T-helper 17 cell (primary cell): ENCODE measurements at regions not wholly inside any gene's neighbourhood (a gene's known extent, or its start where the extent isn't known, plus 50 kb on each side); places are given as distances from the start of the nearest gene placed in this dataset.
"Not testable (repeated sequence)": the region's sequence is repeated elsewhere in the genome, so short reads cannot be mapped to it uniquely, and the experiment has no call there.

Experiments
- ATAC-seq: fragments of 150-1000 bp; cut with Tn5 transposase; 2 replicates; pipeline ENCODE4 v1.10.0; 2021; ENCODE audit warnings: mild to moderate bottlenecking, moderate library complexity
- DNase-seq, 3 donors: peaks; one replicate each; pipeline versions ENCODE4 v3.0.0 to v3.0.0-alpha.2; 2020 to 2021
- H3K9me3 ChIP-seq: one replicate; pipeline ENCODE4 v1.7.0; 2013; ENCODE audit warnings: low read length, mild to moderate bottlenecking; ENCODE audit not compliant: control insufficient read depth, poor library complexity, severe bottlenecking
- H3K27ac Mint-ChIP-seq: one replicate; pipeline ENCODE4 v1.8.0; 2022; ENCODE audit warnings: mild to moderate bottlenecking, moderate library complexity, mixed read lengths
- H3K27me3 Mint-ChIP-seq: one replicate; pipeline ENCODE4 v1.8.0; 2022; ENCODE audit warnings: mixed read lengths
- H3K36me3 Mint-ChIP-seq: one replicate; pipeline ENCODE4 v1.8.0; 2022; ENCODE audit warnings: low read depth, mixed read lengths
- H3K4me1 Mint-ChIP-seq: one replicate; pipeline ENCODE4 v1.8.0; 2022; ENCODE audit warnings: mild to moderate bottlenecking, mixed read lengths
- H3K4me3 Mint-ChIP-seq: one replicate; pipeline ENCODE4 v1.8.0; 2022; ENCODE audit warnings: mild to moderate bottlenecking, moderate library complexity, mixed read lengths

DNA sequence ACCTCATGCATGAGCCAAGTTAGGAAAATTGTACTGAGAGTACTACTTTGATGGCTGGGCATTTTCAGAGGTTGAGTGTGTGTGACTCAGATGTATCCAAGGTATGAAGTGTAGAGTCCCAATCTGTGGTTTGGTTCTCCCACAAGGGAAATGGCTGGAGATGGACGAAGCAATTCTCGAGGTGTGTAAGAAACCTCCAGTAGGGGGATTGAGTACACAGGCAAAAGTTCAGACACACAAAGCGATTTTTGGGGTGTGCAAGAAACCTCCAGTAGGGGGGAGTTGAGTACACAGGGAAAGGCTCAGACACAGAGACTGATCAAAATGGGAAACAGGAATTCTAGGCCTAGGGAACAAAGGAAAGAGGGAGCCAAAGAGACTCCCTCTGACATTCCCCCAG, 1536.3 kb downstream of the FAM181B start:
- no peaks in the 10 kb centered on the region for H3K4me1 Mint-ChIP-seq
- DNase-seq, result no peak
- H3K27me3 Mint-ChIP-seq, result no peaks in the 10 kb centered on the region
- no peak for ATAC-seq
- no peaks in the 10 kb centered on the region for H3K36me3 Mint-ChIP-seq
- H3K4me3 Mint-ChIP-seq, result no peak overlapping the region
- no peaks in the 10 kb centered on the region for H3K9me3 ChIP-seq
- no peak overlapping the region for H3K27ac Mint-ChIP-seq

DNA sequence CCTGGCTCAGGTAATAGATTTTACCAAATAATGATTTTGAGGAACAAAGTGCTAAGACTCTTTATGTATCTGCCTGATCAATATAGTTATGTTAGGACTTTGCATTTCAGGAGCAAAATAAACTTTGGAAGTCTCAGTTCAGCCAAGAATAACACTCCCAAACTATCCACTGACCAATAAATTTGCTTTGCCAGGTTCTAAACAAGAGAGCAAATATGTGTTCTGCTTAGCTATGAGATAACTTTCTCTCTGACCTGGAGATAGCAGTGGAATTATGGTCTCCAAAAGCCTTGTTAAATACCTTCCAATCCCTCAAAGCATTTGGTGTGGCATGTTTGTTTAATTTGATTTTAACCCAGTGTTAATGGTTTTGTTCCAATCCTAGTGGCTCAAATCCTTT, 1541.1 kb downstream of the FAM181B start:
- Mint-ChIP-seq H3K4me1 (no peaks in the 10 kb centered on the region), H3K27ac (no peak overlapping the region)
- no peak for ATAC-seq

DNA sequence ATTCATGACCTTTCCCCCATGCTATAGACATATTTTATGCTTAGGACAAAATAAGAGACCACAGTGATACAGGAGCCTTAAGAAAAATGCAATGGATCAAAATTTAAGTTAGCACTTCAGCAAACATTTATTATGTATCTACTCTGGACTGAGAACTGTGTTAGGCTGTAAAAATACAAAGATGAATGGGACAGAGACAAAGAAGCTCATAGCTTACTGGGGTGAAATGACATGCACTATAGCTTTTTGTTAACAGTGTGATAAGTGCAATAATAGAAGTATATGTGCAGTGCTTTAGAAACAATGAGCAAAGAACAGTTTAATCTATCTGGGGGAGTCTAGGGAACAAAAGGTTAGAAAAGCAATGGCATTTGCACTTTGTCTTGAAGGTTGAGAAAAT, 1543.1 kb downstream of the FAM181B start:
- Mint-ChIP-seq H3K36me3 (no peaks in the 10 kb centered on the region), H3K4me1 (no peaks in the 10 kb centered on the region), H3K27me3 (no peaks in the 10 kb centered on the region), H3K4me3 (no peak overlapping the region), H3K27ac (no peak overlapping the region)
- ATAC-seq (no peak), DNase-seq (no peak)
- H3K9me3 ChIP-seq, result no peaks in the 10 kb centered on the region

More for the DNA sequence above, 1541.1 kb downstream of the FAM181B start:
- H3K27me3 Mint-ChIP-seq, result no peaks in the 10 kb centered on the region
- DNase-seq, result no peak
- no peaks in the 10 kb centered on the region for H3K36me3 Mint-ChIP-seq
- H3K9me3 ChIP-seq, result no peaks in the 10 kb centered on the region
- H3K4me3 Mint-ChIP-seq, result no peak overlapping the region

DNA sequence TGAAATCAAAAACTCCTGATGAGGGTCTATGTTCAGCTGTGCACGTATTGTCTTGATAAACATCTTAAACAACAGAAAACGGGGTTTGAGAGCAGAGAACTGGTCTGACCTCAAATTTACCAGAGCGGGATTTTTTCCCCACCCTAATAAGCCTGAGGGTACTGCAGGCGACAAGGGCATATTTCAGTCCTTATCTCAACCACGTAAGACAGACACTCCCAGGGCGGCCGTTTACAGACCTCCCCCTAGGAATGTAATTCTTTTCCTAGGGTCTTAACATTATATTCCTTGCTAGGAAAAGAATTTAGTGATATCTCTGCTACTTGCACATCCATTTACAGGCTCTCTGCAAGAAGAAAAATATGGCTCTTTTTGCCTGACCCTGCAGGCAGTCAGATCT, 1546.6 kb downstream of the FAM181B start:
- H3K27me3 Mint-ChIP-seq, ATAC-seq, H3K9me3 ChIP-seq, DNase-seq, H3K4me1 Mint-ChIP-seq, H3K27ac Mint-ChIP-seq, H3K4me3 Mint-ChIP-seq, H3K36me3 Mint-ChIP-seq: not testable (repeated sequence)

DNA sequence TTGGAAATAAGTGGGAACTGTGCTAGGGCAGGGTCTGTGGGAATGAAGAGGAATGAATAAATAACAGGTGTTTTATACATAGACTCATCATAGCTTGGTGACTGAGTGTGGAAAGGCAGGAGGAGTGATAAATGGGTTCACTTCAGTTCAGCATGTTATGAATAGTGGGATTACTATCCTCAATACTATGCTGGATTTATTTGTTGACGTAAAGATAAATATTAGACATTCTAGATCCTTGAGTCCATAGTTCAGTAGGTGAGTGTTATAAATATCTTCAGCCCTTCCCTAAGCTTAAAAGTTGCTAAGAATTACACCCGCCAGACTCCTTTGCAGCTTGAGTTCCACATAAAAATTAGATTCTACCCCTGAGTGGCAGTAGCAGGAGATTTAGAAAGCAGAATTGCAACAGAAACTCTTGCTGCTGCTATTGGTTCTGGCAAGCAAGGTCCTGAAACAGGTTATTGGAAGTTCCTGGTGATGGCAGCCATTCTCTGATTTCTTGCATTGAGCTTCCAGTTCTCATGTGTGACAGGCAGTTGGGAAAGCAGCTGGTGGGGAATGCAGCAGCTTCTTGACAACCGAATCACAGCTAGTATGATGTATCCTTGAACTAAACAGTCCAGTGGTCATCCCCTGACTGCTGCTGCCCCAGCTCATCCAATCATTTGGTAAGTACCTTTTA, 1558.9 kb downstream of the FAM181B start:
- DNase-seq (no peak), ATAC-seq (no peak)
- no peaks in the 10 kb centered on the region for H3K36me3 Mint-ChIP-seq
- no peaks in the 10 kb centered on the region for H3K27me3 Mint-ChIP-seq
- no peaks in the 10 kb centered on the region for H3K4me1 Mint-ChIP-seq
- no peak overlapping the region for H3K4me3 Mint-ChIP-seq
- no peak overlapping the region for H3K27ac Mint-ChIP-seq
- H3K9me3 ChIP-seq, result no peaks in the 10 kb centered on the region

DNA sequence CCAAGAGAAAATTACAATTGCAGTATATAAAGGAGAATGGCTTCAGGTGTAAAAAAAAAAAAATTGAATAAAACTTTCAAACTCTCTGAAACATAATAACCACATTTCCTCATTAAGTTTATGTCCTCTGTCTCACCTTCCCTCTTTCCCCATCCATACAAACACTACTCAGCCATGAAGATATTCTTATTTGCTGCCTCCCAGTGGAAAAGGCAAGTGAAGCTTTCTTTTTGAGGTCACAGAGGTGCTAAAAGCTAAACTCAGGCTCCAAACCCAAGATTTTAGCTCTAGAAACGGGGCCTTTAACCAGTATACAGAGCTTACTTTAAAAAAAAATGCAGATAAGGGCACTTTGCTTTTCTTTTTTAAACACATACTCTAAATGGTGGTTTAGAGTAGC, 1568.5 kb downstream of the FAM181B start:
- ATAC-seq, result no peak
- H3K4me1 Mint-ChIP-seq, result no peaks in the 10 kb centered on the region
- H3K9me3 ChIP-seq, result peaks cover 2% of the 10 kb centered on the region
- no peaks in the 10 kb centered on the region for H3K27me3 Mint-ChIP-seq
- no peaks in the 10 kb centered on the region for H3K36me3 Mint-ChIP-seq
- H3K27ac Mint-ChIP-seq, result no peak overlapping the region
- H3K4me3 Mint-ChIP-seq, result no peak overlapping the region
- no peak for DNase-seq

DNA sequence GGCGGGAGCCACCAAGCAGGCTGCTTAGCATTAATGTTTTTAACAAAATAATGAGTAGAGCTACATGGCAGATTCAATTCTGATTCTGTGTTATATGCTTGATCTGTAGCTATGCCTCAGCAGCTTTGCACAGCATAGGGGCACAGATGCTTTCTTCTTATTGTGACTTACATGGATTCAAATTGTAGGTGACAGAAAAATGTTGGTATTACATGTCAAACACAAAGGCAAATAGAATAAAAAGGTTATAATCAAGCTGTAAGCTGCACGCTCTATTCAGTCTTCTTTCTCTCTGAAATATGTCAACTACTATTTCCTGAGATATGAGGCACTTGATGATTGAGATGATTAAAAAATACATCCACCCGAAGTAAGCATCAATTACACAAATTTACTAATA, 1573.8 kb downstream of the FAM181B start:
- H3K9me3 ChIP-seq, result peaks cover 2% of the 10 kb centered on the region
- Mint-ChIP-seq H3K27me3 (no peaks in the 10 kb centered on the region), H3K27ac (no peak overlapping the region), H3K4me3 (no peak overlapping the region), H3K36me3 (no peaks in the 10 kb centered on the region), H3K4me1 (no peaks in the 10 kb centered on the region)
- DNase-seq (no peak), ATAC-seq (no peak)

DNA sequence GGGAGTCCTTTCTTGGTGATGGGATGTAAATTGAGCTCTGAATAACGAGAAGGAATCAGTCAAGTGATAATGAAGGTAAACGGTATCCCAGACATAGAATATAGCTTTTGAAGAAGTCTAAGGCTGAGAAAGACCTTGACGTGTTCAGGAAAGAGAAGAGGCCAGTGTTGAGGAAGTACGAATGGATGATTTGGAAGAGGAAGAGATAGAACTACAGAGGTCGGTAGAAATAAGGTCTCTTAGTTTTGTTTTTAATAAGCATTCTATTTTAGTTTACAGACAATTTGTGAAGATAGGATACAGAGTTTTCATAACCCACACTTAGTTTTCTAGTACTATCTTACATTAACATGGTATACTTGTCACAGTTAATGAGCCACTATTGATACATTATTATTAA, 1598.1 kb downstream of the FAM181B start:
- ATAC-seq (no peak), DNase-seq (no peak)
- no peaks in the 10 kb centered on the region for H3K4me1 Mint-ChIP-seq
- H3K27me3 Mint-ChIP-seq, result no peaks in the 10 kb centered on the region
- H3K27ac Mint-ChIP-seq, result no peak overlapping the region
- no peaks in the 10 kb centered on the region for H3K9me3 ChIP-seq
- H3K4me3 Mint-ChIP-seq, result no peak overlapping the region
- H3K36me3 Mint-ChIP-seq, result no peaks in the 10 kb centered on the region

DNA sequence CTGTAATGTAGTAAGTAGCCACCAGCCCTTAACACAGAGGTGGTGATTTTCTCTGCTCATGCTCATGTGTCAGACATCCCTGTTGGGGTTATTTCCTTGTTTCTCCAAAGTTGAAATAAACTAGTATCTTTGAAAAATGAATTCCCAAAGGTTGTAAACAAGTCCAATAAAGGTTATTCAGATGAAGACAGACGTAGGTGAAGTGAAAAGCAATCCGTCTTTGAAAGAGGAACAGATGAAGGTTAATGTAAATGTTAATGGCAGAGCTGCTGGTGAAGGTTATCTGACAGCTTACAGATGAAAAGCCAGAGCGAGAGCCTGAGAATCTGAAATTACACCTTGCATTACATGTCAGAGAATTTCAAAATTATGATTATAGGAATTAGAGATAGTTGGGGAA, 1604.0 kb downstream of the FAM181B start:
- Mint-ChIP-seq H3K4me3 (no peak overlapping the region), H3K36me3 (no peaks in the 10 kb centered on the region), H3K27me3 (no peaks in the 10 kb centered on the region), H3K27ac (no peak overlapping the region), H3K4me1 (no peaks in the 10 kb centered on the region)
- H3K9me3 ChIP-seq, result no peaks in the 10 kb centered on the region
- ATAC-seq (no peak), DNase-seq (no peak)

DNA sequence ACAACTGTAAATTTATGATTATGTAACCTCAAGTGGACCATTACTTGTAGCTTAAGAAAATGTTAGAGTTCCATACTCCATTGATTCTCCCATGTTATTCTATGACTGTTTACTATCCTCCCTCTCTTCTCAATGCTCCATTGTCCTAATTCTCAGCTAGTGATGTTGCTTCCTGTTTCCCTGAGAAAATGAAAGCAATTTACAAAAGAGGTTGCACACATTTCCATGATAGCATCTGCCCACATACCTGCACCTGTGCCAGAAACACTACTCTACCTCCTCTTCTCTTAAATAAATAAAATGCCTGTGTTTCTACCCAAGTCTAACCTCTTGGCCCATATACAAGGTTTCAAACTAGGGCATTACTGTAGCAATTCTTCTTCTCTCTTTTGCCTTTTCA, 1620.9 kb downstream of the FAM181B start:
- DNase-seq (no peak), ATAC-seq (no peak)
- Mint-ChIP-seq H3K27me3 (no peaks in the 10 kb centered on the region), H3K27ac (no peak overlapping the region), H3K4me1 (no peaks in the 10 kb centered on the region), H3K36me3 (no peaks in the 10 kb centered on the region), H3K4me3 (no peak overlapping the region)
- no peaks in the 10 kb centered on the region for H3K9me3 ChIP-seq

DNA sequence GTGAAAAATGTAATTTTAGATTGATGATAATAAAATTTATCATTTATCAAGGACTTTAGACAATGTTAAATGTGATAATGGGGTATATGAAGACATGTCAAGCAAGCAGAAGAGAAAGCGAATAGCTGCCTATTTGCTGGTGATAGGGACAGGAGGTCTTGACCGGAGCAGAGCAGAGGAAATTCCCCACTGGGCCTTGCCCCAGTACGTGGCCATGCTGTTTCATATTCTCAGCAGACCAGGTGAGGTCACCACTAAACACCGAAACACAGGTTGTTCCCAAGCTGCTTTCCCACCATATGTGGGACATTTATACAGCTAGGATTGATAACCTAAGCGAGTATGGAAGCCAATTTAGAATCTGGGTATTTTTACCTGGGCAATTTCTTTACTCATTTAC, 1629.6 kb downstream of the FAM181B start:
- H3K9me3 ChIP-seq, result no peaks in the 10 kb centered on the region
- H3K27ac Mint-ChIP-seq, result no peak overlapping the region
- no peaks in the 10 kb centered on the region for H3K4me1 Mint-ChIP-seq
- H3K4me3 Mint-ChIP-seq, result no peak overlapping the region
- DNase-seq (no peak), ATAC-seq (no peak)
- H3K27me3 Mint-ChIP-seq, result no peaks in the 10 kb centered on the region
- H3K36me3 Mint-ChIP-seq, result no peaks in the 10 kb centered on the region

DNA sequence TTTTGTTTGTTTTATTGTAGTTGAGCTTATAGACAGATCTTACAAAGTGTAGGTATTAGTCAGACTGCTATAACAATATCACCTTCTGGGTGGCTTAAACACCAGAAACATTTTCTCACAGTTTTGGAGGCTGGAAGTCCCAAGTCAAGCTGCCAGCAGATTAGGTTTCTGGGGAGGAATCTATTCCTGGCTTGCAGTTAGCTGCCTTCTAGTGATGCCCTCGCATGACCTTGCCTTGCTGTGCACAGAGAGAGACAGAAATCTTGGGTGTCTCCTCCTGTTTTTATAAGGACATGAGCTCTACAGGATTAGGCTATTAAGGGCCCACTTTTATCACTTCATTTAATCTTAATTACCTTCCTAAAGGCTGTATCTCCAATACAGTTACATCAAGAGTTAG, 1635.2 kb downstream of the FAM181B start:
- no peak overlapping the region for H3K27ac Mint-ChIP-seq
- no peaks in the 10 kb centered on the region for H3K9me3 ChIP-seq
- no peak for ATAC-seq

DNA sequence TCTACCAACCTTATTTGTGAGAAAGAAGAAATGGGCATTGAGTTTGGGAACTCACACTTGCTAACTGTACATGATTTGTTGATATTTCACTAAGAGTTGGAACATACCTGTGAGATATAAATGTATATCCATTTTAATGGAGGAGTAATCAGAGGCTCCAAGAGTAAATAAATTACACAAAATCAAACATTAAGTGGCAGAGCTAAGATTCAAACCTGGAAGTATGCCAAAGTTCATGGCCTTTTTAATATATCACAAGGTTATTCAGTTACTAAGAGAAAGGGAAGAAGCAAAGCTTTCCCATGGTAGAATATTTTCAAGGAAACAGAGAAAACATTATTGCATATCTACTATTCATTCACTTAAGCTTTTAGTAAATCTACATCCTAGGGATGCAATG, 1641.1 kb downstream of the FAM181B start:
- Mint-ChIP-seq H3K27me3 (no peaks in the 10 kb centered on the region), H3K4me3 (no peak overlapping the region), H3K27ac (no peak overlapping the region), H3K4me1 (no peaks in the 10 kb centered on the region), H3K36me3 (no peaks in the 10 kb centered on the region)
- no peaks in the 10 kb centered on the region for H3K9me3 ChIP-seq
- ATAC-seq (no peak), DNase-seq (no peak)

More for the DNA sequence above, 1635.2 kb downstream of the FAM181B start:
- no peak for DNase-seq
- no peak overlapping the region for H3K4me3 Mint-ChIP-seq
- H3K4me1 Mint-ChIP-seq, result no peaks in the 10 kb centered on the region
- H3K36me3 Mint-ChIP-seq, result no peaks in the 10 kb centered on the region
- no peaks in the 10 kb centered on the region for H3K27me3 Mint-ChIP-seq

DNA sequence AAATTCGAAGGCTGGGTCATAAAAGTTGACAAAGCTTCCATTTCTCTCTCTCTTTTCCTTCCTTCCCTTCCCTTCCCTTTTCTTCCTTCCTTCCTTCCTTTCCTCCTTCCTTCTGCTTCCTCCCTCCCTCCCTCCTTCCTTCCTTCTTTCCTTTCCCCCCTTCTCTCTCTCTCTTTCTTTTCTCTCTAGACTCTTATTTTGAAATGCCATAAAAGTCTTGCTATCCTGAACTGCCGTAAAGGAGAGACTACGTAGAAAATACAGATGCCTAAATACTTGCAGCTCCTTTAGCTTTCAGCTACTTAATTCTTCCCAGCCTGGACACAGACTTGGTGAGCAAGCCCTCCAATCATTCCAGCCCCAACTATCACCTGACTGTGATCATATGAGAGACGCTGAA, 1644.4 kb downstream of the FAM181B start:
- no peaks in the 10 kb centered on the region for H3K4me1 Mint-ChIP-seq

More for the DNA sequence above, 1644.4 kb downstream of the FAM181B start:
- H3K4me3 Mint-ChIP-seq, result no peak overlapping the region
- no peak overlapping the region for H3K27ac Mint-ChIP-seq
- H3K9me3 ChIP-seq, result no peaks in the 10 kb centered on the region
- DNase-seq (no peak), ATAC-seq (no peak)
- H3K36me3 Mint-ChIP-seq, result no peaks in the 10 kb centered on the region
- no peaks in the 10 kb centered on the region for H3K27me3 Mint-ChIP-seq
